Transverse colon (tissue), 4 donors: ENCODE measurements at regions not wholly inside any gene's neighbourhood (a gene's known extent, or its start where the extent isn't known, plus 50 kb on each side); places are given as distances from the start of the nearest gene placed in this dataset.

Source experiments
- POLR2A ChIP-seq: fragments of 450-650 bp; IDR thresholded peaks from one replicate; pipeline ENCODE4 v1.6.1; 2016; ENCODE audit warnings: antibody characterized with exemption, mild to moderate bottlenecking, moderate library complexity
- POLR2AphosphoS5 ChIP-seq, 3 donors: sonication (generic); formaldehyde crosslinking; IDR thresholded peaks; one replicate each; pipeline ENCODE4 v1.6.1; 2016; ENCODE audit warnings: antibody characterized with exemption in 3 of 3
- TF ChIP-seq, protein P1 (sequence below), 5 experiments: fragments of 200-600 bp in 3 of 5; fragments of 450-650 bp in 2 of 5; sonication (generic) in 3 of 5; IDR thresholded peaks; 1 replicate in 2 of 5; 2 replicates in 3 of 5; pipeline ENCODE4 v1.5.1; 2016 to 2017; ENCODE audit warnings: antibody characterized with exemption in 5 of 5, inconsistent platforms in 3 of 5, mild to moderate bottlenecking in 2 of 5, moderate library complexity in 1 of 5

DNA sequence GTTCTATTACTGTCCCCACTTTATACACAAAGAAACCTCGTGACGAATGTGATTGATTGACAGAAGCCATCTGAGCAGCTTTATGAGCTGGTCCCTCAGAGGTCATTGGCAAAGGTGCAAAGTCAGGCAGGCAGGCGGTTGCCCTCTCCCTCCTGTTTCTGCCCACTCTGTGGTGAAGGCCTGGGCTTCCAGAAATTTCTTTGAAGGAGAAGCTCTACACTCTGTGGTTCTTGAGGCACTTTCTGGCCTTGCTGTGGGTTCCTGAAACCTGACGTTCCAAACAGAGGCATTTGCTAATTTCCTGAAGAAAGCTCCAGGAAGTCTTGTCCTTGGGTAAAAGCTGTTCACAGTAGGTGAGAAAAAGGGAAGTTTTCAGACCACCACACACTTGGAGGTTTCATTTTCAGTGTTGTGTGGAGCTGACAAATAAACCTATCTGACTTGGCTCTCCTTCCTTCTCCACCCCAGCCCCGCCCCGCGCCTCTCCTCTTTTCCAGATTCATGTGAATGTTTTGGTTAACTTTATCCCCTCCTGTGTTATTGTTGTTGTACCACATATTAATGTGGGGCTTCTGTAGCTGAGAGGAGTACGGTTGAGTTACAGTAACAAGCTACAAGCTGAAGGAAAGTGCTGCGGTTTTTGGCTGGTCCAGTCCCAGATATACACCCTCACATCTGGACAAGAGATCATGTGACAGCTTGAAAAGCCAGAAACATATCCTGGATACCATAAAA lies 274.1 kb downstream of the CLIC5 start:
- TF ChIP-seq, protein P1, sequence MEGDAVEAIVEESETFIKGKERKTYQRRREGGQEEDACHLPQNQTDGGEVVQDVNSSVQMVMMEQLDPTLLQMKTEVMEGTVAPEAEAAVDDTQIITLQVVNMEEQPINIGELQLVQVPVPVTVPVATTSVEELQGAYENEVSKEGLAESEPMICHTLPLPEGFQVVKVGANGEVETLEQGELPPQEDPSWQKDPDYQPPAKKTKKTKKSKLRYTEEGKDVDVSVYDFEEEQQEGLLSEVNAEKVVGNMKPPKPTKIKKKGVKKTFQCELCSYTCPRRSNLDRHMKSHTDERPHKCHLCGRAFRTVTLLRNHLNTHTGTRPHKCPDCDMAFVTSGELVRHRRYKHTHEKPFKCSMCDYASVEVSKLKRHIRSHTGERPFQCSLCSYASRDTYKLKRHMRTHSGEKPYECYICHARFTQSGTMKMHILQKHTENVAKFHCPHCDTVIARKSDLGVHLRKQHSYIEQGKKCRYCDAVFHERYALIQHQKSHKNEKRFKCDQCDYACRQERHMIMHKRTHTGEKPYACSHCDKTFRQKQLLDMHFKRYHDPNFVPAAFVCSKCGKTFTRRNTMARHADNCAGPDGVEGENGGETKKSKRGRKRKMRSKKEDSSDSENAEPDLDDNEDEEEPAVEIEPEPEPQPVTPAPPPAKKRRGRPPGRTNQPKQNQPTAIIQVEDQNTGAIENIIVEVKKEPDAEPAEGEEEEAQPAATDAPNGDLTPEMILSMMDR (IDR thresholded peaks at IDR 0.05): no peak
- TF ChIP-seq POLR2A: no peak
- no peak for TF ChIP-seq POLR2AphosphoS5 (IDR thresholded peaks at IDR 0.05)
